DMS79 treated with DMSO at 0.1 percent for 48 hours (cell line): ENCODE measurements at regions not wholly inside any gene's neighbourhood (a gene's known extent, or its start where the extent isn't known, plus 50 kb on each side); places are given as distances from the start of the nearest gene placed in this dataset.
A peak's percentile ranks its signal among the peaks of the same experiment; 100 is the strongest.
"Not testable (repeated sequence)": the region's sequence is repeated elsewhere in the genome, so short reads cannot be mapped to it uniquely, and the experiment has no call there.

Source experiments
- DNase-seq: peaks from one replicate; lab custom pipeline; 2025; lab: John Stamatoyannopoulos, UW

GRCh38 chr2:129821445-129821844 lies 158.0 kb upstream of the RAB6C start:
- DNase-seq, result no peak

GRCh38 chr2:129823044-129823443 lies 156.4 kb upstream of the RAB6C start:
- no peak for DNase-seq

- DNase-seq, result no peak
Measured at GRCh38 chr2:129827311-129828090, 152.0 kb upstream of the RAB6C start.

- no peak for DNase-seq
Measured at GRCh38 chr2:129828792-129829191, 150.7 kb upstream of the RAB6C start.

GRCh38 chr2:129829588-129829987 lies 149.9 kb upstream of the RAB6C start:
- peak; percentile 3 for DNase-seq

- no peak for DNase-seq
Measured at GRCh38 chr2:129831018-129831417, 148.4 kb upstream of the RAB6C start.

- not testable (repeated sequence) for DNase-seq
Measured at GRCh38 chr2:129833465-129833864, 146.0 kb upstream of the RAB6C start.

GRCh38 chr2:129847043-129847442 lies 132.4 kb upstream of the RAB6C start:
- no peak for DNase-seq

- DNase-seq, result peak; percentile 86
Measured at GRCh38 chr2:129849559-129850160, 129.8 kb upstream of the RAB6C start.

- DNase-seq, result no peak
Measured at GRCh38 chr2:129857200-129857599, 122.3 kb upstream of the RAB6C start.

- DNase-seq, result no peak
Measured at GRCh38 chr2:129859175-129859574, 120.3 kb upstream of the RAB6C start.

GRCh38 chr2:129860088-129860487 lies 119.4 kb upstream of the RAB6C start:
- DNase-seq, result no peak

GRCh38 chr2:129861666-129862288 lies 117.7 kb upstream of the RAB6C start:
- no peak for DNase-seq

- DNase-seq, result no peak
Measured at GRCh38 chr2:129862668-129863067, 116.8 kb upstream of the RAB6C start.

- DNase-seq, result no peak
Measured at GRCh38 chr2:129863350-129863749, 116.1 kb upstream of the RAB6C start.

GRCh38 chr2:129864719-129865118 lies 114.7 kb upstream of the RAB6C start:
- DNase-seq, result no peak

GRCh38 chr2:129865976-129866375 lies 113.5 kb upstream of the RAB6C start:
- no peak for DNase-seq

- no peak for DNase-seq
Measured at GRCh38 chr2:129866391-129866790, 113.1 kb upstream of the RAB6C start.

- no peak for DNase-seq
Measured at GRCh38 chr2:129868151-129868550, 111.3 kb upstream of the RAB6C start.

GRCh38 chr2:129870685-129871241 lies 108.7 kb upstream of the RAB6C start:
- no peak for DNase-seq

GRCh38 chr2:129872446-129872845 lies 107.0 kb upstream of the RAB6C start:
- DNase-seq, result no peak

- DNase-seq, result no peak
Measured at GRCh38 chr2:129876541-129876940, 102.9 kb upstream of the RAB6C start.

GRCh38 chr2:129877289-129877741 lies 102.2 kb upstream of the RAB6C start:
- peak; percentile 75 for DNase-seq
